ENCODE measurements at regions not wholly inside any gene's neighbourhood (a gene's known extent, or its start where the extent isn't known, plus 50 kb on each side); places are given as distances from the start of the nearest gene placed in this dataset.
A peak's percentile ranks its signal among the peaks of the same experiment; 100 is the strongest.
"Not testable (repeated sequence)": the region's sequence is repeated elsewhere in the genome, so short reads cannot be mapped to it uniquely, and the experiment has no call there.

GRCh38 chr12:93979189-93979588 is 169.2 kb upstream of the PLXNC1 start:
- DNase-seq = peak; percentile 8

GRCh38 chr12:93980711-93981110 is 167.7 kb upstream of the PLXNC1 start:
- DNase-seq = no peak

- no peak for DNase-seq
Observed at GRCh38 chr12:93981411-93981810, 167.0 kb upstream of the PLXNC1 start.

DNA sequence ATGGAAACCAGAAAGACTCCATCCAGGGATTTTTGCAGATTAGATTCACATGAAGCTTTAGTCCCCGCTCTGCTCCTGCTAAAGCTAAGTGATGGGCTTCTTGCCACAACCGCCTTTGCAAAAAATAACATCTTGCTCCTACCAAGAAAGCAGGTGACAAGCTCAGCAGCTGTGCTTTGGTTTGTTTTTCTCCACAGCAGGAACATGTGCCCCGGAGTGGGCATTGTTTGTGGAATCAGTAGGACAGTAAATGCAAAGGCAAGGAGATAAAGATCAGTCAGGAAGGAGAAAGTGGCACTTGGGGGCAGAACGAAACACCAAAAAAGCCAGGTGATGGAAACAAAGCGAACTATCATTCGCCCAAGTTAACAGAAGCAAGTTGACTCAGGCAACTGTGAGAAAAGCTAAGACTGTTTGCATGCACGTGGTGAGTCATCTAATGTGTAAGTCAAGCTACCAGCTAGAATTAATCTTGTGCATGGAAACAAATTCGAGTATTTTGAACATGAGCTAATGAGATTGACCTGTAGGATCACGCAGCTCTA is 165.5 kb upstream of the PLXNC1 start:
- peak; percentile 34 for DNase-seq

- DNase-seq = no peak
Observed at GRCh38 chr12:93984005-93984404, 164.4 kb upstream of the PLXNC1 start.

DNA sequence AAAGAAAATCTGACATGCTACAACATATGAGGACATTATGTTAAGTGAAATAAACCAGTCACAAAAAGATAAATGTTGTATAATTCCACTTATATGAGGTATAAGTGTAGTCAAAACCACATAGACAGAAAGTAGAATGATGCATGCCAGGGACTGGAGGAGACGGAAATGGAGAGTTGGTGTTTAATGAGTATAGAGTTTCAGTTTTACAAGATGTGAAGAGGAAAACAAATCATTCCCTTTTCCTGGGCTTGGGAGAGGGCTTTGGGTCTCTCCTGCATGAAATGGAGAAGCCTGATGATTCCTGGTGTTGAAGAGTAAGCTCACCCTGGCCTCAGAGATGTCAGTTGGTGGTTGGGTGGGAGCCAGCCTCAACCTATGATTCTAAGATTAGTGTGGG is 158.4 kb upstream of the PLXNC1 start:
- no peak for DNase-seq

DNA sequence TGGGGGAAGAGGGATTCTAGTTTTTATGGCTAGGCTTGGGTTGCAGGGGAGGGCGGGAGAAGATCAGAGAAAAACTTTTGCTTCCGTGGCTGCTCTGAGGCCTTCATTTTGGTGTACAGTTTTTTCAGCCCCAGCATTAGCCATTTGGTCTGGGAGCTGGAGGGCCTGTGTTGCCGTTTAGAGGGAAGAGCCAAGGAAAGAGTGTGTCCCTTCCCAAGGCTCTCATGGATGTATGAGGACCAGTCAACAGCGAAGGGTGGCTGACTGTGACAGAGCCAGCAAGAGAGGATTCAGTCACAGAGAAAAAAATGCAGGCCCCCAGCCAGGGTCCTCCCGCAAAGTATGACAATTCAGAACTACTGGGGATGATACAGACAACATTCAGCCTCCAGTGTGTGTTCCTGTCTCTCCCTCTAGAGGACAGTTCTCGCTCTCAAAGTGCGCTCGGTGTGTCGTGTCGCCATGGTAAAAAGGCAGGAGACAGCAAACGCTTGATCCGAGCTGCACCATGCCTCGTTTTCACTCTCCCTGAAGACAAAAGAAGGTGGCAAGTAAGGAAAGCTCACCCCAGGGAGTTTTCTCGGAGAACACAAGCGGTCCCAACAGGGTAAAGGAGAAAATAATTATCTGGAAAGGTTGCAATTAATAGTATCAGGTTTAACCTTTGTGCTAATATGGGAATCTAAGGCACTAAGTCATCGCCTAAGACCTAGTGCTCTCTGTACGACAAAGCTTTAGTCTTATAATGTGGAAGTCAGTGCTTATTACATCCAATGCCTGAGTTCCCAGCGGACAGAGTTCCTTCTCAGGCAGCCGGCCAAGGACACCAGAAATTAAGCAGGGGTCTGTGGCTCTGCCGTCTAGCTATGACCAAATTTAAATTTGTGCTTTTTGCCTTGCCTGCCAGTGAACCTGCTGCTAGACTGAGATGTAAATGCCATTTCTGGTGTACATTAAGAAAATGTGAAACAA is 157.3 kb upstream of the PLXNC1 start:
- DNase-seq = no peak

DNA sequence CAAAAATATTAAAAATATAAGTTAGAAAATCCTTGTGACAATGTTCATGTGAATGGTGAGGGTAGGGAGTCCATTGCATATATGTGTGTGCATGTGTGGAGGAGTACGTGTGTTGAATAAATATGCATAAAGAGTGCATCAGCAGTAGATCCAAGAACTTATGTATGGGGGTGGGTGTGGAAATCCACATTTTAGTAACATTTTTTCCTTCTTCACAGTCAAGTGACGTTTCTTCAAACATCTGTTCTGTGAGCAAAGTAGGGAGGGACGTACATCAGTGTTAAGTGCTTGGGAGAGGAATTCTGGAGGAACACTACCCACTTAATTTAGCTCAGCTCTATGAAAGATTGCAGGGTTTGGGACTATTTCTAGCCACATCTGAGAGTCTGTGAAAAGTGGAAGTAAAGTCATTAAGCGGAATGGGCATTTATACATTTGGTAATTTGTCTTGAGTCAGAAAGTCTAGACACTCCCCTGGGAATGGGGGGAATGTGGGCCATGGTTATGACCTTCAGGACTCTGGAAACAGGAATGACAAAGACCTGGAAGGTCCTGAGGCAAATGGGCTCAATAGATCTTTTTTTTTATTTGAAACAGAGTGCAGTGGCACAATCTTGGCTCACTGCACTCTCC is 156.4 kb upstream of the PLXNC1 start:
- DNase-seq = no peak

- no peak for DNase-seq
Observed at GRCh38 chr12:93994721-93995120, 153.7 kb upstream of the PLXNC1 start.

DNA sequence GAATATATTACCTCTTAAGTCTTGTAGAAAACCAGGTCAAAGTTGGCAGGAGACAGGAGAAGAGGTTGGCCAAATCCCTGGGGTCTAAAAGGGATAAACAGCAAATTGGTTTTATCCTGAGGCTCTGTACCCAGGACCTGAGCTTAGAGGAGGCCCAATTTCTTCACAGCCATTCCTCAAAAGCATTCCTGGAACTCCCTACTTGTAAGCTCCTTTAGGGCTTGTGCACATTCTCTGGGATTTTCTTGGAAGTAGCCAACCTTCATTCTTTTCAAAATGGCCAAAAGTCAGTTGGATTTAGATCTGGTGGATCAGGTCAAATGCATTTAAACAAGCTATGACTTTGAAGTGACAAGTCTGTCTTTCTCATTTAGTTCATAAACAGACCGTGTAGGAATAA is 152.1 kb upstream of the PLXNC1 start:
- no peak for DNase-seq

GRCh38 chr12:94001691-94002090 is 146.7 kb upstream of the PLXNC1 start:
- DNase-seq = no peak

DNA sequence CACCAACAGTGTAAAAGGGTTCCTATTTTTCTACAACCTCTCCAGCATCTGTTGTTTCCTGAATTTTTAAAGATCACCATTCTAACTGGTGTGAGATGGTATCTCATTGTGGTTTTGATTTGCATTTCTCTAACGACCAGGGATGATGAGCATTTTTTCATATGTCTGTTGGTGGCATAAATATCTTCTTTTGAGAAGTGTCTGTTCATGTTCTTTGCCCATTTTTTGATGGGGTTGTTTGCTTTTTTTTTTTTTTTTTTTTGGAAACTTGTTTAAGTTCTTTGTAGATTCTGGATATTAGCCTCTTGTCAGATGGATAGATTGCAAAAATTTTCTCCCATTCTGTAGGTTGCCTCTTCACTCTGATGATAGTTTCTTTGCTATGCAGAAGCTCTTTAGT is 145.5 kb upstream of the PLXNC1 start:
- DNase-seq = not testable (repeated sequence)

DNA sequence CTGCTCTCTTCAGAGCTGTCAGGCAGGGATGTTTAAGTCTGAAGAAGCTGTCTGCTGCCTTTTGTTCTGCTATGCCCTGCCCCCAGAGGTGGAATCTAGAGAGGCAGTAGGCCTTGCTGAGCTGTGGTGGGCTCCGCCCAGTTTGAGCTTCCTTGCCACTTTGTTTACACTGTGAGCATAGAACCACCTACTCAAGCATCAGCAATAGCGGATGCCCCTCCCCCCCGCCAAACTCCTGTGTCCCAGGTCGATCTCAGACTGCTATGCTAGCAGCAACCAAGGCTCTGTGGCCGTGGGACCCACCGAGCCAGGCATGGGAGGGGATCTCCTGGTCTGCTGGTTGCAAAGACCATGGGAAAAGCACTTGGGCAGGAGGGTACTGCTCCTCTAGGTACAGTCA is 140.5 kb upstream of the PLXNC1 start:
- DNase-seq = peak; percentile 47

GRCh38 chr12:94010307-94010706 is 138.1 kb upstream of the PLXNC1 start:
- DNase-seq = no peak

- DNase-seq = no peak
Observed at GRCh38 chr12:94012071-94012470, 136.3 kb upstream of the PLXNC1 start.

- no peak for DNase-seq
Observed at GRCh38 chr12:94012590-94012989, 135.8 kb upstream of the PLXNC1 start.

GRCh38 chr12:94017247-94017646 is 131.1 kb upstream of the PLXNC1 start:
- not testable (repeated sequence) for DNase-seq

GRCh38 chr12:94020335-94020734 is 128.0 kb upstream of the PLXNC1 start:
- no peak for DNase-seq

DNA sequence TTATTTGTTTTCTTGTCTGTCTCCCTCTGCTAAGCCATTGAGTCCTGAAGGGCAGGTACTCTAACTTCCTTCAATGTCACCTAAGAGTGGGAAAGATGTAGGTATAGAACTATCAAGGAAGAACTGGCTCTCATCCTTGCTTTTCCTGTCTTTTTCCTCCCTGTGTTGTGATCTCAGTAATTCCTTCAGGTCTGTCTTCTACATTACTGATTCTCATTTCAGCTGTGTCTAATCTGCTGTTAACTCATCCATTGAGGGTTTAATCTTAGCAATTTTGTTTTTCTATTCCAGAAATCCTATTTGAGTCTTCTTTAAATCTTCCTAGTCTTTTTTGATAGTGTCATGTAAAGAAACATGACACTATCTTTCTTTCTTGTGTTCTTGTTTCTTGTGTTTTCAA is 124.5 kb upstream of the PLXNC1 start:
- no peak for DNase-seq

DNA sequence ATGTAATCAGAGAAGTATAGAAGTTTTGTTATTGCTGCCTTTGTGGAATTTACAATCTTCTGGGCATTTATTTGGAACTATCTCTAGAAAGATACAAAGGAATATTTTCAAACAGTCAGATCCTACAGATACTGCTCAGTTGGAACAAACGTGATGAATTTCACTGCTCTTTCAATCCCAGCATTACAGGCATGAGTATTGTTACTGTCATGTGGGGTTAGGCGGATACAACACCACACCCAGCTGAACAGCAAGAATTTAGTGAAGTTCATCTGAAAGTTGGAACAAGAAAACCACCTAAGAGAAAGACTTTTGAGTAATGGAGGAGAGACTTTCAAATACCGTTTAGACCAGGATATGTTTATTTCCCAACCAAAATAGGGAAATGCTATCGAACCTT is 123.3 kb upstream of the PLXNC1 start:
- DNase-seq = no peak

DNA sequence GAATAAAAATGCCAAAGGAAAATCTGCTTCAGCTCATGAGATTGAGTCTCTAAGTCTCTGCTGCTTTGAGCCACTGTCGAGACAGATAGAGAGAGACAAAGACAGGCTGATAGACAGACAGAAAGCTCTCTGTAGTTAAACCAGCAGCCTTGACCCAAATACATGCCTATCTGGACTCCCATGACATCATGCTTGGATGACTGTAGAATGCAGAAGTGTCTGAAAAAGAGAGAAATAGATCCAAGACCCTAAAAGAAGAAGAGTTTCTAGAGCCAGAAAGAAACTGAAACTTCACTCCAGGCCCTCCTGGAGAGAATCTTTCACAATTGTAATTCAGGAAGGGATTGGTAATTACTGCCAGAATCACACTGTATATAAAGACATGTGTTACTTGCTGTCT is 122.6 kb upstream of the PLXNC1 start:
- no peak for DNase-seq

- DNase-seq = no peak
Observed at GRCh38 chr12:94026596-94026995, 121.8 kb upstream of the PLXNC1 start.

- DNase-seq = no peak
Observed at GRCh38 chr12:94027561-94027960, 120.8 kb upstream of the PLXNC1 start.

DNA sequence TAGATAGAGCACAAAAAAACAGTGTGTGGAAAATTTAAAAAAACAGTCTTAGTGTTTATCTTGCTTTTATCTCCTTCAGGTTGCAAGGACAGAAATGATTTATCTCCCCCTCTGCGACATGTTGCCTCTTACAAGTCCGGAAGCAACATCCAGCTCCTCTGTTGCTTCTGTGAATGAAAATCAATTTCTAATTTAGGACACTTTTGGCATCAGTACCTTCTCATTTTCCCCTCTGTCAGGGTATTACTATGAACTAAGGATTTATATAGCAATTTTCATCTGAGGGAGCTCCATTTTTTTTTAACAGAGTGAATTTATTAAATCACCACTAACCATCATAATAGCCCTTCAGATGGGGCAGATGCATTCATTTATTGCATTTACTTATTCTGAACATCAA is 116.6 kb upstream of the PLXNC1 start:
- DNase-seq = no peak
